Panc1 (cell line): ENCODE measurements at regions not wholly inside any gene's neighbourhood (a gene's known extent, or its start where the extent isn't known, plus 50 kb on each side); places are given as distances from the start of the nearest gene placed in this dataset.

Experiments used
- ATAC-seq: fragments of 200-7000 bp; cut with Tn5 transposase; 2 replicates; pipeline ENCODE4 v1.9.1; 2020; ENCODE audit warnings: mild to moderate bottlenecking, moderate library complexity
- BruUV-seq: library from RNA; stranded (reverse); fragments of 400-500 nt; replicated peaks from 2 replicates; lab custom pipeline; 2021; lab: Mats Ljungman, UMichigan
- CTCF ChIA-PET: fragments of 300-600 bp; sonication (Branson Sonifier 250); formaldehyde crosslinking; loops from one replicate; lab custom pipeline; 2022; ENCODE audit warnings: antibody characterized with exemption; lab: Charles Lee
- POLR2A ChIA-PET: fragments of 300-600 bp; sonication (Branson Sonifier 250); formaldehyde crosslinking; loops from one replicate; lab custom pipeline; 2022; ENCODE audit warnings: antibody characterized with exemption; lab: Charles Lee
- DNase-seq: peaks from one replicate; pipeline ENCODE4 v3.0.0-alpha.2; 2010; ENCODE audit warnings: low read depth, low spot score
- H3K27ac ChIP-seq: 2 replicates; pipeline ENCODE4 v1.5.1; 2011; ENCODE audit warnings: mild to moderate bottlenecking, low read length, inconsistent platforms
- H3K27me3 ChIP-seq: fragments of 200-500 bp; sonication (Bioruptor generic); 2 replicates; pipeline ENCODE4 v1.6.0; 2014; ENCODE audit warnings: low read length, inconsistent platforms; ENCODE audit not compliant: control insufficient read depth, insufficient read depth
- H3K36me3 ChIP-seq: fragments of 200-500 bp; sonication (Bioruptor generic); 2 replicates; pipeline ENCODE4 v1.5.1; 2014; ENCODE audit warnings: inconsistent platforms, mild to moderate bottlenecking, low read length, moderate library complexity; ENCODE audit not compliant: control insufficient read depth, insufficient read depth
- H3K4me1 ChIP-seq: 2 replicates; pipeline ENCODE4 v1.5.1; 2011; ENCODE audit warnings: inconsistent platforms, mild to moderate bottlenecking, low read length, moderate library complexity; ENCODE audit not compliant: control insufficient read depth, insufficient read depth
- H3K4me3 ChIP-seq, 2 experiments: 2 replicates each; pipeline ENCODE4 v1.5.1; 2011 to 2012; ENCODE audit warnings: low read depth in 2 of 2, low read length in 2 of 2, mild to moderate bottlenecking in 2 of 2, inconsistent platforms in 1 of 2, moderate library complexity in 1 of 2
- H3K9me3 ChIP-seq: fragments of 200-500 bp; sonication (Bioruptor generic); 2 replicates; pipeline ENCODE4 v1.5.1; 2014; ENCODE audit warnings: low read depth, mild to moderate bottlenecking, inconsistent platforms, low read length, moderate library complexity; ENCODE audit not compliant: control insufficient read depth, insufficient read depth
- POLR2AphosphoS5 ChIP-seq: IDR thresholded peaks from 2 replicates; pipeline ENCODE4 v1.6.1; 2012; ENCODE audit warnings: mild to moderate bottlenecking, low read depth, low read length, moderate library complexity
- SIN3A ChIP-seq: IDR thresholded peaks from 2 replicates; pipeline ENCODE4 v1.6.1; 2012; ENCODE audit warnings: low read depth, mild to moderate bottlenecking, low read length, moderate library complexity, borderline replicate concordance; ENCODE audit not compliant: insufficient read depth
- TCF7L2 ChIP-seq: IDR thresholded peaks from 2 replicates; pipeline ENCODE4 v1.6.1; 2011; ENCODE audit warnings: mild to moderate bottlenecking, low read depth, low read length, inconsistent platforms
- in situ Hi-C: cut with HindIII; loops from 2 replicates; pipeline ENCODE4 v1.10.0; 2016; ENCODE audit warnings: low sequenced_read_pairs, low pct_unique_long_range_greater_than_20kb
- intact Hi-C: fragments of 100-400 bp; cut with micrococcal nuclease; formaldehyde crosslinking; loops from one replicate; pipeline ENCODE4 v1.10.0; 2022; ENCODE audit not compliant: unreplicated experiment
- TF ChIP-seq, protein P1 (sequence below), 2 experiments: IDR thresholded peaks; 2 replicates each; pipeline ENCODE4 v1.6.1; 2011 to 2012; ENCODE audit warnings: low read depth in 2 of 2, control low read depth in 1 of 2, low read length in 1 of 2, mild to moderate bottlenecking in 1 of 2, moderate library complexity in 1 of 2; ENCODE audit not compliant: insufficient read depth in 1 of 2
- TF ChIP-seq, protein P2 (sequence below): fragments of 450-650 bp; IDR thresholded peaks from 2 replicates; pipeline ENCODE4 v1.5.1; 2017; ENCODE audit warnings: mild to moderate bottlenecking

DNA sequence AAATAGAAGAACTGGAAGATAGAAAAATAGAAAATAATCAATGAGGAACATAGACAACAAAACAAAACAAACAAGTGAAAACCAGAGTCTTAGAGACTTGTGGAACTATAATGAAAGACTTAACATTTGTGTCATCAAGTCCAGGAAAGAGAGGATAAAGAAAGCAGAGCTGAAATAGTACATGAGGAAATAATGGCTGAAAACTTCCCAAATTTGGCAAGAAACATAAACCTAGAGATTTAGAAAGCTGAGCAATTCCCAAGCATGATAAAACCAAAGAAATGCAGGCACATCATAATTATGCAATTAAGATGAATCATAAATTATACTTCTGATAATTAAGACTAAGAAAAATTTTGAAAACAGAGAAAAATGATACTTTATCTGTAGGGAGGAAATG is 614.5 kb downstream of the ETS1 start:
- Histone ChIP-seq H3K27ac (no peak overlapping the region), H3K36me3 (no peaks in the 10 kb centered on the region), H3K27me3 (no peaks in the 10 kb centered on the region), H3K4me1 (no peaks in the 10 kb centered on the region), H3K4me3 (no peak overlapping the region), H3K9me3 (0 out of 2 replicates have a peak, but pooled peaks cover 3% of the 10 kb centered on the region)
- BruUV-seq, result no TSS peak
- intact Hi-C loops (no loop called here), in situ Hi-C loops (no loop called here)
- POLR2A ChIA-PET, result no interaction called here
- DNase-seq (no peak), ATAC-seq (no peak)
- CTCF ChIA-PET, result no interaction called here
- TF ChIP-seq, protein P1, sequence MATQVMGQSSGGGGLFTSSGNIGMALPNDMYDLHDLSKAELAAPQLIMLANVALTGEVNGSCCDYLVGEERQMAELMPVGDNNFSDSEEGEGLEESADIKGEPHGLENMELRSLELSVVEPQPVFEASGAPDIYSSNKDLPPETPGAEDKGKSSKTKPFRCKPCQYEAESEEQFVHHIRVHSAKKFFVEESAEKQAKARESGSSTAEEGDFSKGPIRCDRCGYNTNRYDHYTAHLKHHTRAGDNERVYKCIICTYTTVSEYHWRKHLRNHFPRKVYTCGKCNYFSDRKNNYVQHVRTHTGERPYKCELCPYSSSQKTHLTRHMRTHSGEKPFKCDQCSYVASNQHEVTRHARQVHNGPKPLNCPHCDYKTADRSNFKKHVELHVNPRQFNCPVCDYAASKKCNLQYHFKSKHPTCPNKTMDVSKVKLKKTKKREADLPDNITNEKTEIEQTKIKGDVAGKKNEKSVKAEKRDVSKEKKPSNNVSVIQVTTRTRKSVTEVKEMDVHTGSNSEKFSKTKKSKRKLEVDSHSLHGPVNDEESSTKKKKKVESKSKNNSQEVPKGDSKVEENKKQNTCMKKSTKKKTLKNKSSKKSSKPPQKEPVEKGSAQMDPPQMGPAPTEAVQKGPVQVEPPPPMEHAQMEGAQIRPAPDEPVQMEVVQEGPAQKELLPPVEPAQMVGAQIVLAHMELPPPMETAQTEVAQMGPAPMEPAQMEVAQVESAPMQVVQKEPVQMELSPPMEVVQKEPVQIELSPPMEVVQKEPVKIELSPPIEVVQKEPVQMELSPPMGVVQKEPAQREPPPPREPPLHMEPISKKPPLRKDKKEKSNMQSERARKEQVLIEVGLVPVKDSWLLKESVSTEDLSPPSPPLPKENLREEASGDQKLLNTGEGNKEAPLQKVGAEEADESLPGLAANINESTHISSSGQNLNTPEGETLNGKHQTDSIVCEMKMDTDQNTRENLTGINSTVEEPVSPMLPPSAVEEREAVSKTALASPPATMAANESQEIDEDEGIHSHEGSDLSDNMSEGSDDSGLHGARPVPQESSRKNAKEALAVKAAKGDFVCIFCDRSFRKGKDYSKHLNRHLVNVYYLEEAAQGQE (IDR thresholded peaks at IDR 0.05; ENCODE audit: insufficient read depth in 1 of 2, low read depth in 2 of 2, low read length in 1 of 2), result no peak
- TF ChIP-seq, protein P2, sequence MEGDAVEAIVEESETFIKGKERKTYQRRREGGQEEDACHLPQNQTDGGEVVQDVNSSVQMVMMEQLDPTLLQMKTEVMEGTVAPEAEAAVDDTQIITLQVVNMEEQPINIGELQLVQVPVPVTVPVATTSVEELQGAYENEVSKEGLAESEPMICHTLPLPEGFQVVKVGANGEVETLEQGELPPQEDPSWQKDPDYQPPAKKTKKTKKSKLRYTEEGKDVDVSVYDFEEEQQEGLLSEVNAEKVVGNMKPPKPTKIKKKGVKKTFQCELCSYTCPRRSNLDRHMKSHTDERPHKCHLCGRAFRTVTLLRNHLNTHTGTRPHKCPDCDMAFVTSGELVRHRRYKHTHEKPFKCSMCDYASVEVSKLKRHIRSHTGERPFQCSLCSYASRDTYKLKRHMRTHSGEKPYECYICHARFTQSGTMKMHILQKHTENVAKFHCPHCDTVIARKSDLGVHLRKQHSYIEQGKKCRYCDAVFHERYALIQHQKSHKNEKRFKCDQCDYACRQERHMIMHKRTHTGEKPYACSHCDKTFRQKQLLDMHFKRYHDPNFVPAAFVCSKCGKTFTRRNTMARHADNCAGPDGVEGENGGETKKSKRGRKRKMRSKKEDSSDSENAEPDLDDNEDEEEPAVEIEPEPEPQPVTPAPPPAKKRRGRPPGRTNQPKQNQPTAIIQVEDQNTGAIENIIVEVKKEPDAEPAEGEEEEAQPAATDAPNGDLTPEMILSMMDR, result no peak
- TF ChIP-seq TCF7L2 (no peak), SIN3A (no peak), POLR2AphosphoS5 (no peak)

DNA sequence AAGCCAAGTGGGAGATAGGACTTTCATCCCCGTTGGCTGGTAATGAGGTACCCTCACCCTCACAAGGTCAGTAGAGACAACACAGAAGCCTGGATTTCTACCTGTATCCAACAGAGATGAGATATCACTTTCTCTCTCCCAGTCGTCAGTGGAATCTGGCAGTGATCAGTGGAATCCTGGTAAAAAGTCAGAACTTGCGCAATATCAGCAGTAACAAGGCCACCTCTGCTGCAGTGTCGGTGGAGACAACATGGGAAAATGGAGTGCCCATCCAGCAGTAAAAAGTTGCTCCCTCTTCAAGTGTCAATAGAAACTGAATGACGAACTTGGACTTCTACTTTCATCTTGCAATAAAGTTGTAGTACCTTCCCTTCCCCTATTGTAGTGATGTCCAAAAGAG is 615.9 kb downstream of the ETS1 start:
- H3K36me3 ChIP-seq, result no peaks in the 10 kb centered on the region
- no peaks in the 10 kb centered on the region for H3K27me3 ChIP-seq
- ChIA-PET CTCF (no interaction called here), POLR2A (no interaction called here)
- ATAC-seq, result no peak
- intact Hi-C loops (no loop called here), in situ Hi-C loops (no loop called here)
- no peak overlapping the region for H3K27ac ChIP-seq
- H3K9me3 ChIP-seq, result 0 out of 2 replicates have a peak, but pooled peaks cover 3% of the 10 kb centered on the region
- no peak overlapping the region for H3K4me3 ChIP-seq
- no peaks in the 10 kb centered on the region for H3K4me1 ChIP-seq
- DNase-seq, result no peak
- BruUV-seq, result no TSS peak
- TF ChIP-seq TCF7L2 (no peak), POLR2AphosphoS5 (no peak), SIN3A (no peak)
- TF ChIP-seq, protein P2, result no peak
- TF ChIP-seq, protein P1 (IDR thresholded peaks at IDR 0.05; ENCODE audit: insufficient read depth in 1 of 2, low read depth in 2 of 2, low read length in 1 of 2), result no peak
